ENCODE measurements at regions not wholly inside any gene's neighbourhood (a gene's known extent, or its start where the extent isn't known, plus 50 kb on each side); places are given as distances from the start of the nearest gene placed in this dataset.
"Not testable (repeated sequence)": the region's sequence is repeated elsewhere in the genome, so short reads cannot be mapped to it uniquely, and the experiment has no call there.

GRCh38 chr18:76708722-76709353 is 113.5 kb upstream of the ZNF236 start:
- no peak for TF ChIP-seq CTCF (IDR thresholded peaks at IDR 0.05; ENCODE audit: low read depth, low read length)
- DNase-seq (ENCODE audit: low read depth, low spot score): no peak
- Histone ChIP-seq H3K4me3 (ENCODE audit: low read depth, low read length) (no peak overlapping the region), H3K9me3 (ENCODE audit: control insufficient read depth, insufficient read depth, low read length) (peaks cover 2% of the 10 kb centered on the region; the same call in 1 of the 2 replicates), H3K27me3 (ENCODE audit: control insufficient read depth, insufficient read depth, low read length) (peaks cover 5% of the 10 kb centered on the region), H3K27ac (ENCODE audit: low read depth, low read length) (no peak overlapping the region)
- CTCF ChIA-PET: interaction anchor here (1.0 to 4.4 kb wide), 13 partner anchors 8 to 343 kb away, joined by 3 to 94 read pairs (median 5); no protein-coding TSS in a partner anchor
- POLR2A ChIA-PET: no interaction called here

DNA sequence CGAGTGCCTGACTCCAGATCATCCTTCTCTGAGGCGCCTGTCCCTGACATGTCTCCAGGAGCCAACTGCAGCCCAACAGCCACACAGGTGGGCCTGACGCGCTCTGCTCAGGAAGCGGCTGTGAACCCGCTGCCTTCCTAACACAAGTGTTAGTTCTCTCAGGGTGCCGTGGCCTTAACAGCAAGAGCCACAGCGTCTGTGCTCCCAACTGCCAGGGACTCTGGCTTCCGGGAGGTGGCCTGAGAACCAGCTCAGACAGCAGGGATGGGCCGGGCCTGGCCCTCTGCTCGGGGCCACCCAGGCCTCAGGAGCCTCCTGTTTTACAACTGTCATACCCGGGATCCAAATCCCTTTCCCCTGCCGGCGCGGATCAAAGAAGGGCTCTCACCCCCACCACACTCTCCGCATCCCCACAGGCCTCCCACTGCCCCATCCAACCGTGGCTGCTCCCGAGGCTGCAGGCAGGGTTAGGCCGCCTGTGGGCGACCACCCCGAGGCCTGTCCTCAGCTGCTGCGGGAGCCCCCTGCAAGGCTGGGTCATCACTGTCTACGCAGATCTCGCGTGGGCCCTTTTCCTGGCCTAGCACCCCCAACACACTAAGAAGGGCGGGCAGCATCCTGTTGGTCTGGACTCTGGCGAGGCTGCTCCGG is 114.2 kb upstream of the ZNF236 start:
- ChIA-PET CTCF (interaction anchor here (1.0 to 4.4 kb wide), 2 partner anchors 299 to 309 kb away, joined by 3 to 94 read pairs; no protein-coding TSS in a partner anchor), POLR2A (no interaction called here)
- TF ChIP-seq CTCF (IDR thresholded peaks at IDR 0.05; ENCODE audit: low read depth, low read length): no peak
- peaks cover 2% of the 10 kb centered on the region; the same call in 1 of the 2 replicates for H3K9me3 ChIP-seq (ENCODE audit: control insufficient read depth, insufficient read depth, low read length)
- peaks cover 5% of the 10 kb centered on the region for H3K27me3 ChIP-seq (ENCODE audit: control insufficient read depth, insufficient read depth, low read length)
- DNase-seq (ENCODE audit: low read depth, low spot score): no peak
- H3K4me3 ChIP-seq (ENCODE audit: low read depth, low read length): no peak overlapping the region
- H3K27ac ChIP-seq (ENCODE audit: low read depth, low read length): no peak overlapping the region

DNA sequence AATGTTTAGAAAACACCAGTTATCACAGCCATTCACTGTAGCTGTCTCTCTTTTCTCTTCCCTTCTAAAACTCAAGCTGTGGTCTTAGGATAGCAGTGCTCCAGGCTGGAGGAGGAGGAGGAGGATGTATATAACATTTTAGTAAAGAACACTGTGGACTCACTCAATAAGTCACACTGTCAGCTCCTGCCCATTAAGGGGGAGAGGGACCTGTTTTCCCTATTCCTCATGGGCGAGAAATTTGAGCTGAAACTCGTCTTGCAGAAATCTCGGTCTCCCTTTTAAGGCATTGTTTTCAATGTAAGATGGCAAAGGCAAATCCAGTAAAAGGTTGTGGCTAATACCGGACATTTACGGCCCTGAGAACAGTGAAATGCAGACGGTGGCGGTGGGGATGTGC is 114.8 kb upstream of the ZNF236 start:
- CTCF ChIA-PET: interaction anchor here (0.6 to 4.4 kb wide), 2 partner anchors 203 to 309 kb away, joined by 4 to 94 read pairs; no protein-coding TSS in a partner anchor
- no peak for DNase-seq (ENCODE audit: low read depth, low spot score)

GRCh38 chr18:76704589-76704988 is 117.8 kb upstream of the ZNF236 start:
- DNase-seq (ENCODE audit: low read depth, low spot score); H3K9me3 ChIP-seq (ENCODE audit: control insufficient read depth, insufficient read depth, low read length); H3K27ac ChIP-seq (ENCODE audit: low read depth, low read length); H3K4me3 ChIP-seq (ENCODE audit: low read depth, low read length); POLR2A ChIA-PET: not testable (repeated sequence)
- CTCF ChIA-PET: interaction anchor here (0.6 kb wide), 1 partner anchor 17 kb away, joined by 3 read pairs; no protein-coding TSS in a partner anchor
- peaks cover 10% of the 10 kb centered on the region for H3K27me3 ChIP-seq (ENCODE audit: control insufficient read depth, insufficient read depth, low read length)

More for the DNA sequence above, 114.8 kb upstream of the ZNF236 start:
- Histone ChIP-seq H3K27me3 (ENCODE audit: control insufficient read depth, insufficient read depth, low read length) (peaks cover 5% of the 10 kb centered on the region), H3K4me3 (ENCODE audit: low read depth, low read length) (no peak overlapping the region), H3K27ac (ENCODE audit: low read depth, low read length) (no peak overlapping the region), H3K9me3 (ENCODE audit: control insufficient read depth, insufficient read depth, low read length) (peaks cover 2% of the 10 kb centered on the region; the same call in 1 of the 2 replicates)
- no peak for TF ChIP-seq CTCF (IDR thresholded peaks at IDR 0.05; ENCODE audit: low read depth, low read length)
- POLR2A ChIA-PET: no interaction called here

GRCh38 chr18:76699923-76700322 is 122.4 kb upstream of the ZNF236 start:
- H3K9me3 ChIP-seq (ENCODE audit: control insufficient read depth, insufficient read depth, low read length): peaks cover 9% of the 10 kb centered on the region
- POLR2A ChIA-PET: no interaction called here
- no peak overlapping the region for H3K27ac ChIP-seq (ENCODE audit: low read depth, low read length)
- no peak for TF ChIP-seq CTCF (IDR thresholded peaks at IDR 0.05; ENCODE audit: low read depth, low read length)
- peaks cover 5% of the 10 kb centered on the region for H3K27me3 ChIP-seq (ENCODE audit: control insufficient read depth, insufficient read depth, low read length)
- CTCF ChIA-PET: interaction anchor here (0.7 to 2.1 kb wide), 3 partner anchors 10 to 444 kb away, joined by 5 to 13 read pairs (median 12); no protein-coding TSS in a partner anchor
- H3K4me3 ChIP-seq (ENCODE audit: low read depth, low read length): no peak overlapping the region
- no peak for DNase-seq (ENCODE audit: low read depth, low spot score)

Data from AG04450 (cell line).